Forelimb muscle (tissue), 1 donor: ENCODE measurements at regions not wholly inside any gene's neighbourhood (a gene's known extent, or its start where the extent isn't known, plus 50 kb on each side); places are given as distances from the start of the nearest gene placed in this dataset.
"Not testable (repeated sequence)": the region's sequence is repeated elsewhere in the genome, so short reads cannot be mapped to it uniquely, and the experiment has no call there.

Experiments used
- DNase-seq: peaks from one replicate; pipeline ENCODE4 v3.0.0-alpha.2; 2013; ENCODE audit warnings: low read depth

GRCh38 chr5:108530706-108531105 lies 148.8 kb upstream of the FBXL17 start:
- DNase-seq = no peak

- DNase-seq = no peak
Observed at GRCh38 chr5:108529381-108529780, 147.5 kb upstream of the FBXL17 start.

DNA sequence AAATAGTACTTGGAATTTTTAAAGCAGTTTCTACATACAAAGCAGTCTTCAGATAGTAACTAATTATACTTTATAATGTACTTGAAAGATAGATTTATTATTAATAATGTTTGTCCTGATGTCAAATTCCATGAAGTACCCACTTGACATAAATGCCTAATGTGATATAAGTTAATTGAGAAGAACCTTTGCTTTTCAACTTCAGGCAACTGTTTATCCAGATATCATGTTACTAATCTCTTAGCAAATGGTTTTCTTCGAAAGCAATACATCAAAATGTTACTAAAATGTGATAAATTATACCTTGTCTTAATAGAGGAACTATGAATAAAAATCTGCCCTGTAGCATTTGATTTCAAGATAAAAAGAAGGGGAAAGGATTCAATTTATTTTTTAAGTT lies 146.8 kb upstream of the FBXL17 start:
- no peak for DNase-seq

DNA sequence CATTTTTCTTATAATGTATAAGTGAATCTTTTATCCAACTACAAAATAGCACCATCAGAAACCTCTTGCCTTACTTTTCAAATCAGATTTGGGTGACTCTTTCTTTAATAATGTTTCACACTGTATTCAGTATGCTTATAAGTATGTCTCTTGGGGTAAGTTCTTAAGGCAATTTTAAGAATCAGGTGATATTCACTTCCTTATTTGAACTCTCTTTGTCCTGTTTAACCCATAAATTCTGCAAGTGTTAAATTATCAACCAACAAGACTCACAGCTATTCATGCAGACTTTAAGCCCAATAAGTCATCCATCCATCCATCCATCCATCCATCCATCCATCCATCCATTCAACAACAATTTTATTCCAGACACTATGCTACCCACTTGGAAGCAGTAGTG lies 142.7 kb upstream of the FBXL17 start:
- DNase-seq = no peak

DNA sequence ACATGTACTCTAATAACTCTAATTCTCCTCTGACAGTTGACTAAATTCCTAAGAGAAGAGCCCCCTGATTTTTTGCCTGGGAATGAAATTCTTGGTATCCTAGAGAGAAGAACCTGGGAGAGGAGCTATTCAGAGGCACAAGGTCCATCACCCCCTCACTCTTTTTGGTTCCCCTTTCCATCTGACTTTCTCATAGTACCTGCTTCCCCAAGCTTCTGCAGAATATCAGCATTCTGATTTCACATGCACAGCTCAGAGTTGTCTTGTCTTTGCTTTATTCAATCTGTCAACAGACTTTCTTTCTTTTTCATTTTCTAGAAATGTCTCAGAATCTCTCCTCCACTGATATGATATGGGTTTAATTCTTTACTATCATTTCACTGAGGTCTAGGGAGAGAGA lies 141.5 kb upstream of the FBXL17 start:
- no peak for DNase-seq

DNA sequence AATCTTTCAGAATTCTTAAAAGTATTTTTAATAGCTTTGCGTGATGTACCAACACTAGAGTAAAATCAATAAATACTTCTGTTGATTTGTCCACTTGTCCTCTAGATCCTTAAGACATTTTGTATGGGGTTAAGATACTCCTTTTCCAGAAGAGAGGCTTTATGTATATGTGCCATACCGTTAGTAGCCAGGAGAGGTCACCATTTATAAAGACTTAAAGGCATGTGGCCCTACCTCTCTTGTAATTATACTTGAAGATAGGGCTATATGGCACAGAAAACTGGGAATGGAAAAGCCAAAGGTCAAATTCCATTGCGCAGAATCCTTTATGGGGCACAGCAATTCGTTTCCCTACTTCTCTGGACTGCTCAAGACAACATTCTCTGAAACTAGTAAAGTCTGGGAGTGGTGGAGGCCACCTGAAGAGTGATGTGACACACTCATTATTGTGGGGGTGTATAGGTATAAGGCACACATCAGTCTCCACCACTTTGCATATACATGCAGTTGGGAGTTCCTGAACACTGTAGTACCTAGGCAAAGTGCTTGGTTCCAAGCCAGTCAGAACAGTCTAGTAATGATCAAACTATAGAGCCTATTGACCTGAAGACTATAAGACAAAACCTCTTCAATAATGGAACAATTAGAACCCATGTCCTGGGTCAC lies 140.1 kb upstream of the FBXL17 start:
- no peak for DNase-seq

DNA sequence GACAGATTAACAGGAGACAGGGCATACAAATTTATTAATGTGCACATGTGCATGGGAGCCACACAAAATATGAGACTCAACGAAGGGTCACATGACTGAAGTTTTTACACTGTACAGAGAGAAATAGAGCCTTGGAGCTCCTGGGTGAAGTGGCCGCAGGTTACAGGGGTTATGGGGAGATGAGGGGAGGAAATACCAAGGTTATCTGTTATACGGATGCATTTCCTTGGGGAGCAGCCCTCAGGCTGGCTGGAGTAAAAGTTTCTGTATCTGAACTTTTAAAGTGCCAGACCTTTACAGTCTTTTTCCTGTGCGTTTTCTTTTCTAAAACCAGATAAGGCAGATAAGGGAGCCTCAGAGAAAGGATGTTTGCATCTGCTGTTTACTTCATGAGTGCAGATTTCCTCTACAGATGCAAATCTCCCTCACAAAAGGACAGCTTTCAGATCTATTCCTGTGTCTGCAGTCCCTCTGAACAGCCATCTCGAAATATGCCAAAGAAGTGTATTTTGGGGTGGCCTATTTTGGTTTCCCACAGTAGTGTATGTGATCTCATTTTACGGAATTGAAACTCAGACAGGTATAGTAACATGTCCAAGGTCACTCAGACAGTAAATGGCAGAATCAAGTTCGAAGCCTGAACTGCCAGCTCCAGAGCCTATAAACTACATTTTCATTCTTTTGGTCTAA lies 139.3 kb upstream of the FBXL17 start:
- DNase-seq = no peak

- no peak for DNase-seq
Observed at GRCh38 chr5:108516785-108517184, 134.9 kb upstream of the FBXL17 start.

- no peak for DNase-seq
Observed at GRCh38 chr5:108515517-108516105, 133.7 kb upstream of the FBXL17 start.

DNA sequence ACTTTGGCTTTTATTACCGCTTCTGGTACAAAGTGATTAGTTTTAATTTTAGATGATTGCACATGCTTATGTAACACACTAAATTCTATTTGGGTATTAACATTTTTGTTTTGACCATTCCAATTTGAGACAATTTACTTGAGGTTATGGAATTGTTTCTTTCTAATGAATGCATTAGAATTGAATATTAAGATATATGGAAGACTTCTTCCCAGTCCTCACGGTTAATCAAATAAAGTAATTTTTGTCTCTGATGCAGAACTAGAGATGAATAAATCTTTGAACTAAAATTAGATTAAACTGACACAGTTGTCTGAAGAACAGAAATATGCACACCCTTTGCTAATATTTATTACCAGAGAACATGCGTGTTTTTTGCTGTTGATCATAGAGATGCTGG lies 127.1 kb upstream of the FBXL17 start:
- no peak for DNase-seq

DNA sequence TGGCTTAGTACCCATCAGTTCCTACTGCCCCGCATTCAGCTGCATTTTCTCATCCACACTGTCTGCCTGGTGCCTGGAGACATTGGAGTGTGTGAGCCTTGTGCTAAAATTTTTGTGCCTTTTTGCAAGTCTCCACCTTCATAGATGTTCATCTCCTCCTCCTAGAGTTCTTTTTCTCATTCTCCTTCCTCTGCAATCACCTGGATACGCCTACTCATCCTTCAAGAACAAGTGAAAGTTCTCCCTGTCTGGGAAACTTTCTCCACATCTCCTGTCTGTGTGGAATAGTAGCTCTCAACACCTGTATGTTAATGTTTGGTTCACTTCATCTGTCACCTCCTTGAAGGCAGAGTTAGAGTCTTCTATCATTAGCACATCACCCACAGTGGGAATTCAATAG lies 125.7 kb upstream of the FBXL17 start:
- DNase-seq = no peak

- no peak for DNase-seq
Observed at GRCh38 chr5:108505608-108506007, 123.7 kb upstream of the FBXL17 start.

- DNase-seq = no peak
Observed at GRCh38 chr5:108504974-108505373, 123.1 kb upstream of the FBXL17 start.

- DNase-seq = no peak
Observed at GRCh38 chr5:108503986-108504385, 122.1 kb upstream of the FBXL17 start.

DNA sequence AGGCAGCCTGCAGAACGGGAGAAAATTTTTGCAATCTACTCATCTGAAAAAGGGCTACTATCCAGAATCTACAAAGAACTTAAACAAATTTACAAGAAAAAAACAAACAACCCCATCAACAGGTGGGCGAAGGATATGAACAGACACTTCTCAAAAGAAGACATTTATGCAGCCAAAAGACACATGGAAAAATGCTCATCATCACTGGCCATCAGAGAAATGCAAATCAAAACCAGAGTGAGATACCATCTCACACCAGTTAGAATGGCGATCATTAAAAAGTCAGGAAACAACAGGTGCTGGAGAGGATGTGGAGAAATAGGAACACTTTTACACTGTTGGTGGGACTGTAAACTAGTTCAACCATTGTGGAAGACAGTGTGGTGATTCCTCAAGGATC lies 113.7 kb upstream of the FBXL17 start:
- not testable (repeated sequence) for DNase-seq

DNA sequence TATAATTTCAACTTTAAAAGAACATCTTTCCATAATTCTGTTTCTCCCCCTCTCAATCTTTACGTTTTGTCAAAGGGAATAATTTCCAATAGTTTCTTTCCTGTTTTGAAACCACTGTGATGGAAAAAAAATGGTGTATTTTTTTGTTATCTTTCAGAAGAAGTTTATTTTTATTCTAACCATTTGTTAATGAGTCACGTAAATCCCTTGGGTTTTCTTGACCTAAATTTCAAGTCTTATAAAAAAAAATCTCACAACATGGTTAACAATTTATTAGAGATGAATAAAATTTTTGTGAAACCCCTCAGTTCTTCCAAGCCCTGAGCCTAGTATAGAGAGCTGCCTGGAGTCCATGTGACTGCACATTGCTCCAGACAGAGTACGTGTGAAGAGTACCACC lies 106.1 kb upstream of the FBXL17 start:
- no peak for DNase-seq

- no peak for DNase-seq
Observed at GRCh38 chr5:108484035-108484434, 102.1 kb upstream of the FBXL17 start.

DNA sequence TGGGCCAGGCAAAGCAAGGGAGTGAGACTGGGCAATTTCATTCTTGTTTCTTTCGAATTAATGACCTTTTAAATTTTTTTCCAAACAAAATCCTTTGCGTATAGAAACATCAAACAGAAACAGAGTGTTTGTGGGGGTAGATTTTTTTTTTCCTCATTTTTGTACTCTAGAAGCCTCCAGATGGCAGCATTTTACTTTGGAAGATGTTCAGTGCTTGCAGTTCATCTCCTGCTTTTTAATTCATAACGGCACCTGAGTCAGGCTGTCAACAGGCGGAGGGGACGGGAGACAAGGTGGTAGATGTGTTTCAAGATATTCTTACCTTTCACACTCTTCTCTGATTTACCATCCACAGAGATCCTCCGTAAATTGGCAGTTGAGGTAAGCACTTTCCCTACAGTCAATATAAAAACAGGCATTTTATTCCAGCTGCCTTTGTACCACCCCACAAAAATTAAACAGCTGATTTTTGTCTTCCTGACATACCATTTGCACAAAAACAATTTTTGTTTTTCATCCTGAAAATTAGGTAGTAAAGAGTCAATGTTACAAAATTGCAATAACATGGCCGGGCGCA lies 99.5 kb upstream of the FBXL17 start:
- DNase-seq = peak; percentile 4

DNA sequence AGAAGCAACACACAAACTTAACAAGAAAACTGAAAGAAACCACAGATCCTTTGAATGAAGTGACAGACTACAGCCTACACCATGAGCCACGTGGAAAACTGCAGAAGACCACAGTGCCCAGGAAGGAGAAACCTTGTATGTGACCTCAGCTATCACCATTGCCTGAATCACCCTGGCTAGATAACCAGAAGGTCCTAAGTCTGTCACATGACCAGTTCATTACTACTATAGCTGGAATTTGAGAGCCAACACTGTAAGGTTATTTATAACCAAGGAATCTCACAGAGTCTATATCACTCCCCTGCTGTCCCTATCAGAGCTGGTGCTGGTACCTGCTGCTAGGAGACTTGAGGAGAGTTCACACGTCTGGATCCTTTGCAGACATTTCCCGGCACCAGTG lies 90.3 kb upstream of the FBXL17 start:
- DNase-seq = no peak

- no peak for DNase-seq
Observed at GRCh38 chr5:108467563-108467962, 85.7 kb upstream of the FBXL17 start.

DNA sequence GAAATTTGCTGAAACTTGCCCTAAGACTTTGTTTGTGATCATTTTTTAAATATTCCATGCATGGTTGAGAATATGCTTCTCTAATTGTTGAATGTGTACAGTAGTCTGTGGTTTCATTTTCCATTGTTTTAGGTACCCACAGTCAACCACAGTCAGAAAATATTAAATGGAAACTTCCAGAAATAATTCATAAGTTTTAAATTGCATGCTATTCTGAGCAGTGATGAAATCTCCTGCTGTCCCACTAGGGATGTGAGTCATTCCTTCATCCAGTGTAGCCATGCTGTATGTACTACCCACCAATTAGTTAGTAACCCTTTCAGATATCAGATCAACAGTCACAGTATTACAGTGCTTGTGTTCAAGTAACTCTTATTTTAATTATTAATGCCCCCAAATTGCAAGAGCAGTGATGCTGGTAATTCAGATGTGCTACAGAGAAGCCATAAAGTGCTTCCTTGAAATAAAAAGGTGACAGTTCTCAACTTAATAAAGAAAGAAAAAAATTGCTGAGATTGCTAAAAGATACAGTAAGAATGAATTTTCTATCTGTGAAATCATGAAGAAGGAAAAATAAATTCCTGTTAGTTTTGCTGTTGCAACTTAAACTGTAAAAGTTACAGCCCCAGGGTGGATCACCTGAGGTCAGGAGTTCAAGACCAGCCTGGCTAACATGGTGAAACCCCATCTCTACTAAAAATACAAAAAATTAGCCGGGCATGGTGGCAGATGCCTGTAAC lies 79.9 kb upstream of the FBXL17 start:
- no peak for DNase-seq

DNA sequence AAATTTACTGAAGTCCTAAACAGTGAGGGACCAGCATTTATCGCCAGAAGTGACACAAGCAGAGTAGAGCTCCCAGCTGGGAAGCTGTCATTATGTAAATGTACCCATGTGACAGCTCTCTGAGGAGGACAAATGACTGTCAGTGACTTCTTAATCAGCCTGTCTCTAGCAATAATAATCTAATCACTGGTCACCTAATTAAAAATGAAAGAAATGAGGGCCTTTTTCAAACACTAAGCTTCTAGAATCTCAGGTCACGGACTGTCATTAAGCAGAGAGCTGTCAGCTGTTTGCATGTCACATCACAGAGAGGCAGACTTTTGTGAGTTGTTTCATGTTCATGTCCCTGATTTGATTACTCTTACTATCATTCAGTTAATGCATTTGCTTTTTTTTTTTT lies 77.9 kb upstream of the FBXL17 start:
- no peak for DNase-seq
